Activated CD4-positive, alpha-beta T cell treated with anti-CD3 and anti-CD28 coated beads, Interleukin-2, Interleukin-4, amounts not matched to agents 100 ng/mL and 50 ng/mL, durations not matched to agents 16 hours and 8 hours (primary cell): ENCODE measurements at regions not wholly inside any gene's neighbourhood (a gene's known extent, or its start where the extent isn't known, plus 50 kb on each side); places are given as distances from the start of the nearest gene placed in this dataset.
"Not testable (repeated sequence)": the region's sequence is repeated elsewhere in the genome, so short reads cannot be mapped to it uniquely, and the experiment has no call there.

Source experiments
- DNase-seq: peaks from one replicate; pipeline ENCODE4 v3.0.0-alpha.2; 2020; ENCODE audit warnings: low spot score

DNA sequence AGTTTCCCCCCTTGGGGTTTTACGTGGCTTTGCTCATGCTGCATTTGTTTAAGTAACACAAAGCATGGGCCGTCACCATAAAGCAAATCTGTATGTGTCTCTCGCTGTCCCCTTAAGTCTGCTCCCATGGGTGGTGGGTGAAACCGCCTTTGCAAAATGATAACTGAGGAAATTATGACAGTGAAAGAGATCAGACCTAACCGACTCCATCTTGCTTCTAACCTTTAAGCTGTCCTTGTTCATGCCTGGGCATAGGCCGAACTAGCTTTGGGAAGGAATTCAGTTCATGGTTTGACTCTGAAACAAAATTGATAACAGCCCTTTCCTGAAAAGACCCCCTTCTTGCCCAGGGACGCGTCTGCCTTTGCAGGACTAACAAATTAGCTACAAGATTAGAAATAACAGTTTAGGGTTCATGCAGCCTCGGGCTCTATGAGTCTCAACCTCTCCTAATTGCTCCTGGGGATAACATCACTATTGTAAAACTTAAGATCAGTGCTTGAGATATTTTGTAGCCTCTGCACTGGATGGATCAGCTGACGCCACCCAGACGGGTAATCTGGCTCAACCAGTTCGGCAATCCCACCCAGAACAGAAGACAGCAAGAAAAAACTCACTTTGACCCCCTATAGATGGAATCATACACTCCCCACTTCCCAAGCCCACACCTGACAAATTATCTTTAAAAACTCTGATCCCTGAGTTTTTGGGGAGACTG lies 623.7 kb downstream of the TYW1 start:
- DNase-seq: no peak

GRCh38 chr7:67621704-67622103 lies 625.1 kb downstream of the TYW1 start:
- no peak for DNase-seq

DNA sequence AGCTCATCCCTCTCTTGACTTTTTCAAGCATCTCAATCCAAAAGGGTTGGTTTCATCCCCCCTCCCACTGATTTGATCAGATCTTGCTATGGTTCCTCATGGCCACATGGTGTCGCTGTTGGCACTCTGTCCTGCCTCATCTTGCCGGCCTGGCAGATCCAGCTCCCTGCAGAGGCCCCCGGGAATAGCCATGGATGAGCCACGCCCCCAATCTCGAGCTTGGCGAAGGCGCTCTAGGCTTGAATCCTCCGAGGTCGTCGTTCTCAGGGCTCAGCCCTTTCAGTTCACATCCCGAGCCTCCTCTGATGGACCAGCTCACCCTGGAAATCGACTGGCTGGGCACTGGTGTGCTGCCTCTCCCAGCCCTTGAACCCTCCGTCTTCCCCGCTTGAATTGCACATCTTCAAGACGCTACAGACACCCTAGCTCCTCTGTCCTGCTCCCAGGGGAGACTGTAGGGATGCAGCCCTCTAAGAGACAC lies 628.7 kb downstream of the TYW1 start:
- peak; percentile 22 for DNase-seq

GRCh38 chr7:67631476-67631875 lies 634.8 kb downstream of the TYW1 start:
- no peak for DNase-seq

DNA sequence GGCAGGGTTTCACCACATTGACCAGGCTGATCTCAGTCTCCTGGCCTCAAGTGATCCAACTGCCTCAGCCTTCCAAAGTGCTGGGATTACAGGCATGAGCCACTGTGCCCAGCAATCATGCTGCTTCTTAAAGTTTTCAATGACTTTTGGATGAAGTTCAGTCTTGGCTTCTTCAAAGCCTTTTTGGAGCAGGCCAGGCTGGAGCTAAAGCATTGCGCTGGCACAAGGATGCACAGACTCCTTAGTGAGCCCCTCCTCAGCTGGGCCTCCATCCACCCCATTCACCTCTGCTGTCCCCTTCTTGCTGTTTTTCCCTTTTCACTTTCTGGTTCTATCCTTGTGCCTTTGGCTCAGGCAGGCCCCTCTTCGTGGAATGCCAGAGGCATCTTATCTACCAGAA lies 638.6 kb downstream of the TYW1 start:
- DNase-seq: no peak

GRCh38 chr7:67636348-67637022 lies 639.9 kb downstream of the TYW1 start:
- DNase-seq: no peak

DNA sequence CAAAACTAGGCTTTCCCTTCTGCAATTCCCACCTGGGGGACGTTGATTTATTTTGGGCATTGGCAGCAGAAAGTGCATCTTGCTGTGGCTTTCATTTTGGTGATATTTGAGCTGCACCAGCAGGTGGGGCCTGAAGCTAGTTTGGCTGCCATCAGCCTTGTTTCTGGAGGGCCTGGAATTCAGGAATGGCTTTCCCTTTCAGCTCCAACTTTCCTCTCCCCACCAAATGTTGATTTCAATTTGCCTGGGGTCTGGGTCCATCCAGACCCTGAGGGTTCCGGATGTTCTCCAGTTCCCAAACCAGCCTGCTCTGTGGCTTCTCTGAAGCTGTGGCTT lies 640.4 kb downstream of the TYW1 start:
- DNase-seq: no peak

DNA sequence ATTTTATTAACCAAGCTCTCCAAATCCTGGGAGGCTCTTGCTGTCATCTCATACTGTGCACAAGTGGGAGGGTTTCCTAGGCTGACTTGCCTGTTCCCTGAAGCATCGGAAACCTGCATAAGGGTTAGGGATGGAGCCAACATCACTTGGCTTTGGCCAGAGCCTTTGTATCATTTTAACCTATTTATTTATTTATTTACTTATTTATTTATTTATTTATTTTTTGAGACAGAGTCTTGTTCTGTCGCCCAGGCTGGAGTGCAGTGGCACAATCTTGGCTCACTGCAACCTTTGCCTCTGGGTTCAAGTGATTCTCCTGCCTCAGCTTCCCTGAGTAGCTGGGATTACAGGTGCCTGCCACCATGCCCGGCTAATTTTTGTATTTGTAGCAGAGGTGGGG lies 645.9 kb downstream of the TYW1 start:
- DNase-seq: not testable (repeated sequence)

- no peak for DNase-seq
Measured at GRCh38 chr7:67644151-67644550, 647.5 kb downstream of the TYW1 start.

GRCh38 chr7:67652937-67653336 lies 656.3 kb downstream of the TYW1 start:
- no peak for DNase-seq

GRCh38 chr7:67653856-67654454 lies 657.3 kb downstream of the TYW1 start:
- no peak for DNase-seq

- no peak for DNase-seq
Measured at GRCh38 chr7:67654642-67655041, 658.0 kb downstream of the TYW1 start.

GRCh38 chr7:67655168-67655567 lies 658.5 kb downstream of the TYW1 start:
- no peak for DNase-seq

DNA sequence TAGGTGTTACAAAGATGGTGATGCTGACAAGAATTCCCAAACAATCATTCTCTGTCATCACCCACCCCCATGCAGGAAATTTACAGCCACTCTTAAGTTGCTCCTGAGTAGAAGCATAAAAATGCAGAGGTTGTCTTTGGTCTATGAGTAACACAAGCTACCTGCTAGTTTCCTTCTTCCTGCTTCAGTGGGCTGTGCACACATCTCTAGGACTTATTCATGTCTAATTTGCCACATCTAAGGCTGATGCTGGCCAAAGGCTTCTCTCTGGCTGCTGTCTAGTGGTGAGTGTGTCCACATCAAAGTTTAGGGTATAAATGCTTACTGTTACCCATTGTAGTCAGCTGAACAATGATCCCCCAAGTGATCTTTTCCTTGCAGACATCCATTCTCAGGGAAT lies 662.5 kb downstream of the TYW1 start:
- no peak for DNase-seq

- no peak for DNase-seq
Measured at GRCh38 chr7:67662804-67663203, 666.2 kb downstream of the TYW1 start.

GRCh38 chr7:67663644-67664043 lies 667.0 kb downstream of the TYW1 start:
- DNase-seq: no peak

DNA sequence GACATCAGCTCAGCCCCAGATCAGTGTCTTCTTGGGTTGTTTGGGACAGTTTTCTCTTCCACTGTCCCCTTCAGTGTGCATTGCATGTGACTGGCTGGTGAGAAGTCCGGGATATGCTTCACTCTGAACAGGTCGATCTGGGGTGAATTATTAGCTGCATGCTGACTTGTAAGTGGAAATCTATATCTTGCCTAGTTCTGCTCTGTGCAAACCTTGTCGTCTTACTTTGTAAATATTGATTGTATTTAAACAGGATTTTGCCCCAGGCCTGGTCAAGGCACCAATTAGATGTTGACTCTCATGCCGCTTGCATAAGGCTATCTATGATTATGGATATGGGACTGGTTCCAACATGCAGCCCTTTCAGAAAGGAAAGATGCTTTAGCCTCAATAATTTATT lies 669.7 kb downstream of the TYW1 start:
- DNase-seq: not testable (repeated sequence)

DNA sequence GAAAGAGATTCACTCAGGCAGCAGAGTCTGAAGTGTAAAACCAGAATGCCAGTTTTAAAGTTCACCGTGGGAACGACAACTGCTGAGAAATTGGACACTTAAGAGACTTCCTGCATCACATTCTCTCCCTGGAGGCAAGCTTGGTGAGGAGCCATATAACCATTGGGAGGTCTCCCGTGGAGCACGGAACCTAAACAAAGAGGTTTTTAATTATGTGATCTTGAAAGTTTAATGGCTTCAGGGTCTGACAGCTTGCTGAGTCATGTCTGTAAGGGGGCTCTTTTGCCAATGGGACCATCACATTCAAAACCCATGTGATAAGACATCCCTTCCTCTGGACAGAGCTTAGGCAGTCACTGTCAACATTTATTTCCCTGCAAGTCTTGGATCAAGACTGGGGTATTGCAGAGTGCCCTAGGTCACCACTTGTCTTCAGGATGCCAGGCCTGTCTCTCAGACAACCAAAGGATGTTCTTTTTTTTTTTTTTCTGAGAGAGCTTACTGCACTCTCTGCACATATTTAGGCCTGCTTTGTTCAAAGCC lies 674.4 kb downstream of the TYW1 start:
- DNase-seq: no peak

DNA sequence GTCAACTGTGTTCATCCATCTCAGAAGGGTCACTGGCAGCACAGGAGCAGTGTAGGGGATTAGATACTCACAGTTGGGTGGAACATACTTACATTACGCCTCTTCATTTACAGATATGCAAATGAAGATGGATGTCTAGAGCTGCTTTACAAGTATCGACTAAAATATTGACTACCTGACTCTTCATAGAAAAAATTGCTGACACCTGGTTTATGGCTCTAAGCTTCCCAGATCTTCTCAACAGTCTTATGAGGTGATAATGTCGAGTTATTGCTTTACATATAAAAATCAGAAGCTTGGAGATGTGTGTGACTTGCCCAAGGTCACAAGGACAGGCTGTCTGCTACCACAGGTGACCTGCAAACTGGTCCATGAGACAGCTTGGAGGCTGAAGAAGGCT lies 677.2 kb downstream of the TYW1 start:
- DNase-seq: no peak

DNA sequence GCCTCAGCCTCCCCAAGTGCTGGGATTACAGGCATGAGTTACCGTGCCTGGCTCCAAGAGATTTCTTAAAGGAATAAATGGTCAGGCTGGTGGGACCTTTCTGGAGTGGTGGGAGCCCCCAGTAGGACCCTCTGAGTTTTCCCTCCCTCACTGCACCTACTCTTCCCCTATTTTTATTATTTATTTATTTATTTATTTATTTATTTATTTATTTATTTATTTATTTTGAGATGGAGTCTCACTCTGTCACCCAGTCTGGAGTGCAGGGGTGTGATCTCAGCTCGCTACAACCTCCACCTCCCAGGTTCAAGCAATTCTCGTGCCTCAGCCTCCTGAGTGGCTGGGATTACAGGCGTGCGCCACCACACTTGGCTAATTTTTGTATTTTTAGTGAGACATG lies 678.2 kb downstream of the TYW1 start:
- DNase-seq: not testable (repeated sequence)

DNA sequence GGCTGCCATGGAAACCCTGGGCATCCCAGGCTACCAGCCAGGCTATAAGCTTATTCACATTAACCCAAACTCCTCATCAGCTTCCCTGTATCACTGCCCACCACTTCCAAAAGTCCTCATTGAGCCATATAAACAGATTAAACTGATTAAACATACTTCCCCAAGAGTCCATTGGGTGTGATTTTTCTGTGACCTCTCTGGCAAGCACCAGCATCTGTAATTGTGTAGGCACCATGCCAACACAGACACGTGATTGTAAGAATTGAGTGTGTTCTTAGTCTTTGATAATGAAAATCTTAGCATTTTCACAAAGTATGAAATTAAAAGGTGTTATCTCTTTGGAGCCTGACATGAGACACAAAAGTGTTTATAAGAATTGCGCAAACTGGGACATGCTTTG lies 679.3 kb downstream of the TYW1 start:
- no peak for DNase-seq

DNA sequence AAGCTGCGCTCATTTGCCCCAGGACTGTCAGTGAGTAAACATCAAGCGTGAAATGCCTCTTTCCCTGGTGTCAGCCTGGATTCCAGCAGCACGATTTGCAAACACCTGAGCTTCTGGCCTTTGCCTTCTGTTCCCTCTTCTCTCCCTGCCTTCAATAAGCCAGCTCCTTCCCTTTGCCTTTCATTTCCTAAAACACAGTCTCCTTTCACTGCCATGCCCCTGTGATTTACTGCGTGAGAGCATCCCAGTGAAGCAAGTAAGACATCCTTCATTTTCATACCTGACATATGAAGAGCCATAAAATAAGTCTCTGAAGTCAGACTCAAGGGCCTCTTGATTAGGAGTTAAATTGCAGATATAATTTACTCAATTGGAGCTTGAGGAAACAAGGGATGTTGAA lies 681.8 kb downstream of the TYW1 start:
- DNase-seq: no peak

DNA sequence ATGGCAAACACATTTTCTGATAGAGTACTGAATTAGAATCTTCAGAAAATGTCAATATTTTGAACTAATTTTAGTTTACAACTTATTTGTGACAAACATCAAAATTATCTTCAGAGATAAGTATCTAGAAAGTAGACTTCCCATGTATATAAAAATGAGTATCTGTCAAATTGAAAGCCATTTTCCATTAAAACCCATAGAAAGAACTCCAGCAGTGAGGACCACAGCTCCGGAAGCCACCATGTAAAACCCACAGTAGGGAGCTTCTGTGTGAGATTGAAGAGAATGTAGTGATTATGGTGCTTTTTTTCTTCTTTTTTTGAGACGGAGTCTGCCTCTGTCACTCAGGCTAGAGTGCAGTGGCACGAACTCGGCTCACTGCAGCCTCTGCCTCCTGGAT lies 687.0 kb downstream of the TYW1 start:
- DNase-seq: no peak
